ENCODE measurements at regions not wholly inside any gene's neighbourhood (a gene's known extent, or its start where the extent isn't known, plus 50 kb on each side); places are given as distances from the start of the nearest gene placed in this dataset.

DNA sequence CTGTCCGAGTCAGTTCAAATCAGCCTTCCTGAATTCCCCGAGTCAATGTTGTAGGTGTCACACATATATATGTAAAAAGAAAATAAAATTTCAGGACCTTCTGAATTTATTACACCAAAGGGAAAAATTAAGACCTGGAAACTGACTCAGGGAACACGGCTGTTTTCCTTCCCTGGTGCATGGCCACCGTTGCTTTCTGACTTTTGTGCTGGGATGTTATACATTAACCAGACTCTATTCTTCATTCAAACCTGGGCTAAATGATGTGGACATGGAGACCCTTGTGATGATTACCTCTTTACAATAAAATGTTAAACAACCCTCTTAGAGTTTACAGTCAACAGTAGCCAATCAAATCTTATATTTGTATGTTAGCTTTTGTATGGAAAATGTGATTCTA is 51.4 kb upstream of the PLEKHG1 start (continued):
- TF ChIP-seq, protein P1, sequence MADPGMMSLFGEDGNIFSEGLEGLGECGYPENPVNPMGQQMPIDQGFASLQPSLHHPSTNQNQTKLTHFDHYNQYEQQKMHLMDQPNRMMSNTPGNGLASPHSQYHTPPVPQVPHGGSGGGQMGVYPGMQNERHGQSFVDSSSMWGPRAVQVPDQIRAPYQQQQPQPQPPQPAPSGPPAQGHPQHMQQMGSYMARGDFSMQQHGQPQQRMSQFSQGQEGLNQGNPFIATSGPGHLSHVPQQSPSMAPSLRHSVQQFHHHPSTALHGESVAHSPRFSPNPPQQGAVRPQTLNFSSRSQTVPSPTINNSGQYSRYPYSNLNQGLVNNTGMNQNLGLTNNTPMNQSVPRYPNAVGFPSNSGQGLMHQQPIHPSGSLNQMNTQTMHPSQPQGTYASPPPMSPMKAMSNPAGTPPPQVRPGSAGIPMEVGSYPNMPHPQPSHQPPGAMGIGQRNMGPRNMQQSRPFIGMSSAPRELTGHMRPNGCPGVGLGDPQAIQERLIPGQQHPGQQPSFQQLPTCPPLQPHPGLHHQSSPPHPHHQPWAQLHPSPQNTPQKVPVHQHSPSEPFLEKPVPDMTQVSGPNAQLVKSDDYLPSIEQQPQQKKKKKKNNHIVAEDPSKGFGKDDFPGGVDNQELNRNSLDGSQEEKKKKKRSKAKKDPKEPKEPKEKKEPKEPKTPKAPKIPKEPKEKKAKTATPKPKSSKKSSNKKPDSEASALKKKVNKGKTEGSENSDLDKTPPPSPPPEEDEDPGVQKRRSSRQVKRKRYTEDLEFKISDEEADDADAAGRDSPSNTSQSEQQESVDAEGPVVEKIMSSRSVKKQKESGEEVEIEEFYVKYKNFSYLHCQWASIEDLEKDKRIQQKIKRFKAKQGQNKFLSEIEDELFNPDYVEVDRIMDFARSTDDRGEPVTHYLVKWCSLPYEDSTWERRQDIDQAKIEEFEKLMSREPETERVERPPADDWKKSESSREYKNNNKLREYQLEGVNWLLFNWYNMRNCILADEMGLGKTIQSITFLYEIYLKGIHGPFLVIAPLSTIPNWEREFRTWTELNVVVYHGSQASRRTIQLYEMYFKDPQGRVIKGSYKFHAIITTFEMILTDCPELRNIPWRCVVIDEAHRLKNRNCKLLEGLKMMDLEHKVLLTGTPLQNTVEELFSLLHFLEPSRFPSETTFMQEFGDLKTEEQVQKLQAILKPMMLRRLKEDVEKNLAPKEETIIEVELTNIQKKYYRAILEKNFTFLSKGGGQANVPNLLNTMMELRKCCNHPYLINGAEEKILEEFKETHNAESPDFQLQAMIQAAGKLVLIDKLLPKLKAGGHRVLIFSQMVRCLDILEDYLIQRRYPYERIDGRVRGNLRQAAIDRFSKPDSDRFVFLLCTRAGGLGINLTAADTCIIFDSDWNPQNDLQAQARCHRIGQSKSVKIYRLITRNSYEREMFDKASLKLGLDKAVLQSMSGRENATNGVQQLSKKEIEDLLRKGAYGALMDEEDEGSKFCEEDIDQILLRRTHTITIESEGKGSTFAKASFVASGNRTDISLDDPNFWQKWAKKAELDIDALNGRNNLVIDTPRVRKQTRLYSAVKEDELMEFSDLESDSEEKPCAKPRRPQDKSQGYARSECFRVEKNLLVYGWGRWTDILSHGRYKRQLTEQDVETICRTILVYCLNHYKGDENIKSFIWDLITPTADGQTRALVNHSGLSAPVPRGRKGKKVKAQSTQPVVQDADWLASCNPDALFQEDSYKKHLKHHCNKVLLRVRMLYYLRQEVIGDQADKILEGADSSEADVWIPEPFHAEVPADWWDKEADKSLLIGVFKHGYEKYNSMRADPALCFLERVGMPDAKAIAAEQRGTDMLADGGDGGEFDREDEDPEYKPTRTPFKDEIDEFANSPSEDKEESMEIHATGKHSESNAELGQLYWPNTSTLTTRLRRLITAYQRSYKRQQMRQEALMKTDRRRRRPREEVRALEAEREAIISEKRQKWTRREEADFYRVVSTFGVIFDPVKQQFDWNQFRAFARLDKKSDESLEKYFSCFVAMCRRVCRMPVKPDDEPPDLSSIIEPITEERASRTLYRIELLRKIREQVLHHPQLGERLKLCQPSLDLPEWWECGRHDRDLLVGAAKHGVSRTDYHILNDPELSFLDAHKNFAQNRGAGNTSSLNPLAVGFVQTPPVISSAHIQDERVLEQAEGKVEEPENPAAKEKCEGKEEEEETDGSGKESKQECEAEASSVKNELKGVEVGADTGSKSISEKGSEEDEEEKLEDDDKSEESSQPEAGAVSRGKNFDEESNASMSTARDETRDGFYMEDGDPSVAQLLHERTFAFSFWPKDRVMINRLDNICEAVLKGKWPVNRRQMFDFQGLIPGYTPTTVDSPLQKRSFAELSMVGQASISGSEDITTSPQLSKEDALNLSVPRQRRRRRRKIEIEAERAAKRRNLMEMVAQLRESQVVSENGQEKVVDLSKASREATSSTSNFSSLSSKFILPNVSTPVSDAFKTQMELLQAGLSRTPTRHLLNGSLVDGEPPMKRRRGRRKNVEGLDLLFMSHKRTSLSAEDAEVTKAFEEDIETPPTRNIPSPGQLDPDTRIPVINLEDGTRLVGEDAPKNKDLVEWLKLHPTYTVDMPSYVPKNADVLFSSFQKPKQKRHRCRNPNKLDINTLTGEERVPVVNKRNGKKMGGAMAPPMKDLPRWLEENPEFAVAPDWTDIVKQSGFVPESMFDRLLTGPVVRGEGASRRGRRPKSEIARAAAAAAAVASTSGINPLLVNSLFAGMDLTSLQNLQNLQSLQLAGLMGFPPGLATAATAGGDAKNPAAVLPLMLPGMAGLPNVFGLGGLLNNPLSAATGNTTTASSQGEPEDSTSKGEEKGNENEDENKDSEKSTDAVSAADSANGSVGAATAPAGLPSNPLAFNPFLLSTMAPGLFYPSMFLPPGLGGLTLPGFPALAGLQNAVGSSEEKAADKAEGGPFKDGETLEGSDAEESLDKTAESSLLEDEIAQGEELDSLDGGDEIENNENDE (IDR thresholded peaks at IDR 0.05; ENCODE audit: insufficient replicate concordance, low read length) = no peak

Measured in H1 (cell line).